CD4-positive, alpha-beta memory T cell (primary cell): ENCODE measurements at regions not wholly inside any gene's neighbourhood (a gene's known extent, or its start where the extent isn't known, plus 50 kb on each side); places are given as distances from the start of the nearest gene placed in this dataset.

Source experiments
- CTCF ChIA-PET: fragments of 350-600 bp; sonication (Branson Sonifier 250); formaldehyde crosslinking; loops from one replicate; lab custom pipeline; 2021; ENCODE audit warnings: inconsistent platforms; ENCODE audit not compliant: partially characterized antibody; lab: Charles Lee
- POLR2A ChIA-PET: fragments of 350-600 bp; sonication (Branson Sonifier 250); formaldehyde crosslinking; loops from one replicate; lab custom pipeline; 2021; ENCODE audit not compliant: partially characterized antibody; lab: Charles Lee
- DNase-seq, 5 donors: peaks; one replicate each; pipeline versions ENCODE4 v3.0.0 to v3.0.0-alpha.2; 2020 to 2022; ENCODE audit warnings: mixed read lengths in 1 of 5
- H3K27ac ChIP-seq: one replicate; pipeline ENCODE4 v1.7.0; 2013; ENCODE audit warnings: low read depth, low read length
- H3K27me3 ChIP-seq: 2 replicates; pipeline ENCODE4 v1.7.0; 2013; ENCODE audit warnings: mild to moderate bottlenecking, low read length, moderate library complexity; ENCODE audit not compliant: insufficient read depth
- H3K36me3 ChIP-seq: 2 replicates; pipeline ENCODE4 v1.7.0; 2013; ENCODE audit warnings: mild to moderate bottlenecking, low read length, moderate library complexity; ENCODE audit not compliant: insufficient read depth
- H3K4me1 ChIP-seq: 2 replicates; pipeline ENCODE4 v1.7.0; 2013; ENCODE audit warnings: mild to moderate bottlenecking, low read length, moderate library complexity; ENCODE audit not compliant: insufficient read depth
- H3K4me3 ChIP-seq, 2 donors: one replicate each; pipeline ENCODE4 v1.7.0; 2013; ENCODE audit warnings: low read length in 2 of 2, mild to moderate bottlenecking in 1 of 2
- H3K9me3 ChIP-seq, 2 donors: one replicate each; pipeline ENCODE4 v1.7.0; 2013; ENCODE audit warnings: low read length in 2 of 2, control low read depth in 1 of 2; ENCODE audit not compliant: control insufficient read depth in 1 of 2
- H3K27ac Mint-ChIP-seq, 7 donors: one replicate each; pipeline ENCODE4 v1.8.0; 2020 to 2021; ENCODE audit warnings: mixed read lengths in 7 of 7, mild to moderate bottlenecking in 6 of 7, inconsistent platforms in 3 of 7, moderate library complexity in 3 of 7
- H3K27me3 Mint-ChIP-seq, 2 donors: one replicate each; pipeline ENCODE4 v1.8.0; 2020 to 2021; ENCODE audit warnings: mixed read lengths in 2 of 2
- H3K36me3 Mint-ChIP-seq, 2 donors: one replicate each; pipeline ENCODE4 v1.8.0; 2020 to 2021; ENCODE audit warnings: mixed read lengths in 2 of 2, inconsistent platforms in 1 of 2, mild to moderate bottlenecking in 1 of 2
- H3K4me1 Mint-ChIP-seq, 4 donors: one replicate each; pipeline ENCODE4 v1.8.0; 2020 to 2021; ENCODE audit warnings: mixed read lengths in 4 of 4, mild to moderate bottlenecking in 1 of 4
- H3K4me3 Mint-ChIP-seq, 8 donors: one replicate each; pipeline ENCODE4 v1.8.0; 2020 to 2021; ENCODE audit warnings: mixed read lengths in 8 of 8, mild to moderate bottlenecking in 7 of 8, moderate library complexity in 6 of 8, inconsistent platforms in 3 of 8
- H3K9me3 Mint-ChIP-seq, 8 donors: one replicate each; pipeline ENCODE4 v1.8.0; 2020 to 2021; ENCODE audit warnings: mixed read lengths in 8 of 8, mild to moderate bottlenecking in 5 of 8, inconsistent platforms in 3 of 8, moderate library complexity in 1 of 8
- intact Hi-C: fragments of 100-400 bp; cut with micrococcal nuclease; formaldehyde crosslinking; loops from one replicate; pipeline ENCODE4 v1.15.1; 2023

- H3K36me3 ChIP-seq = no peaks in the 10 kb centered on the region
- ChIA-PET CTCF (interaction anchor here (1.2 kb wide), 1 partner anchor 443 kb away, joined by 3 read pairs; no protein-coding TSS in a partner anchor), POLR2A (interaction anchor here (1.1 kb wide), 1 partner anchor 14 kb away, joined by 3 read pairs; no protein-coding TSS in a partner anchor)
- Mint-ChIP-seq H3K4me3 (peak overlapping the region in 1 of 8 donors; percentile 12), H3K27me3 (peaks cover 2 to 3% of the 10 kb centered on the region in 2 donors), H3K27ac (peak overlapping the region in 2 of 7 donors; percentile 18 to 32), H3K9me3 (peaks cover 0 to 16% (median 10%) of the 10 kb centered on the region in 8 donors), H3K36me3 (no peaks in the 10 kb centered on the region), H3K4me1 (peaks cover 2 to 18% (median 5%) of the 10 kb centered on the region in 4 donors)
- no peaks in the 10 kb centered on the region for H3K9me3 ChIP-seq
- no peak overlapping the region for H3K4me3 ChIP-seq
- H3K27me3 ChIP-seq = no peaks in the 10 kb centered on the region
- H3K27ac ChIP-seq = no peak overlapping the region
- no peak for DNase-seq
- intact Hi-C loops = no loop called here
- H3K4me1 ChIP-seq = no peaks in the 10 kb centered on the region
These were observed 130.1 kb upstream of the COPS8 start for GRCh38 chr2:236955521-236956030.

GRCh38 chr2:236956031-236956618 lies 129.6 kb upstream of the COPS8 start:
- CTCF ChIA-PET = interaction anchor here (1.2 kb wide), 1 partner anchor 443 kb away, joined by 3 read pairs; no protein-coding TSS in a partner anchor
- Mint-ChIP-seq H3K4me3 (peak overlapping the region in 1 of 8 donors; percentile 12), H3K9me3 (peaks cover 0 to 16% (median 9%) of the 10 kb centered on the region in 8 donors), H3K4me1 (peaks cover 2 to 18% (median 5%) of the 10 kb centered on the region in 4 donors), H3K27ac (peak overlapping the region in 2 of 7 donors; percentile 18 to 32), H3K36me3 (no peaks in the 10 kb centered on the region), H3K27me3 (peaks cover 2 to 3% of the 10 kb centered on the region in 2 donors)
- Histone ChIP-seq H3K27me3 (no peaks in the 10 kb centered on the region), H3K4me1 (no peaks in the 10 kb centered on the region), H3K27ac (no peak overlapping the region), H3K4me3 (no peak overlapping the region), H3K36me3 (no peaks in the 10 kb centered on the region), H3K9me3 (no peaks in the 10 kb centered on the region)
- POLR2A ChIA-PET = interaction anchor here (1.1 kb wide), 1 partner anchor 13 kb away, joined by 3 read pairs; no protein-coding TSS in a partner anchor
- peak in 2 of 5 donors; percentile 13 to 60 for DNase-seq
- intact Hi-C loops = no loop called here

- peak overlapping the region in 1 of 7 donors; percentile 19 for H3K27ac Mint-ChIP-seq
- no peaks in the 10 kb centered on the region for H3K27me3 ChIP-seq
- no peaks in the 10 kb centered on the region for H3K36me3 Mint-ChIP-seq
- H3K27ac ChIP-seq = no peak overlapping the region
- H3K36me3 ChIP-seq = no peaks in the 10 kb centered on the region
- H3K27me3 Mint-ChIP-seq = peaks cover 2 to 3% of the 10 kb centered on the region in 2 donors
- CTCF ChIA-PET = interaction anchor here (0.7 to 3.1 kb wide), 3 partner anchors 13 to 444 kb away, joined by 3 to 9 read pairs (median 3); no protein-coding TSS in a partner anchor
- no peak overlapping the region for H3K4me3 ChIP-seq
- no peaks in the 10 kb centered on the region for H3K4me1 ChIP-seq
- no peak overlapping the region for H3K4me3 Mint-ChIP-seq
- POLR2A ChIA-PET = no interaction called here
- H3K4me1 Mint-ChIP-seq = peaks cover 2 to 18% (median 5%) of the 10 kb centered on the region in 4 donors
- intact Hi-C loops = no loop called here
- H3K9me3 ChIP-seq = no peaks in the 10 kb centered on the region
- peaks cover 0 to 11% (median 6%) of the 10 kb centered on the region in 8 donors for H3K9me3 Mint-ChIP-seq
- DNase-seq = no peak
These were observed 129.0 kb upstream of the COPS8 start for GRCh38 chr2:236956641-236957040.

DNA sequence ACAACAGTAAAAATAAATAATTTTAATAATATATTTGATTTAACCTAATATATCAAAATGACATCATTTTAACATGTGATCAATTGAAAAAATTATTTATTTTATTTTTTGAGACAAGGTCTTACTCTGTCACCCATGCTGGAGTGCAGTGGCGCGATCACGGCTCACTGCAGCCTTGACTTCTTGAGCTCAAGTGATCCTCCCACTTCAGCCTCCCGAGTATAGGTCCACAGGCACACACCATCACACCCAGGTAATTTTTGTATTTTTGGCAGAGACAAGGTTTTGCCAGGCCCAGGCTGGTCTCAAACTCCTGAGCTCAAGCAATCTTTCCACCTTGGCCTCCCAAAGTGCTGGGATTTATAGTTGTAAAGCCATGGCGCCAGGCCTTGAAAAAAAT lies 126.7 kb upstream of the COPS8 start:
- peaks cover 2 to 3% of the 10 kb centered on the region in 2 donors for H3K27me3 Mint-ChIP-seq
- no peak overlapping the region for H3K27ac Mint-ChIP-seq
- peaks cover 0 to 6% (median 2%) of the 10 kb centered on the region in 8 donors for H3K9me3 Mint-ChIP-seq
- no peak for DNase-seq
- ChIA-PET CTCF (interaction anchor here (3.1 kb wide), 1 partner anchor 11 kb away, joined by 9 read pairs; no protein-coding TSS in a partner anchor), POLR2A (no interaction called here)
- Histone ChIP-seq H3K27ac (no peak overlapping the region), H3K9me3 (no peaks in the 10 kb centered on the region), H3K4me1 (no peaks in the 10 kb centered on the region), H3K4me3 (no peak overlapping the region), H3K27me3 (no peaks in the 10 kb centered on the region), H3K36me3 (no peaks in the 10 kb centered on the region)
- no peaks in the 10 kb centered on the region for H3K36me3 Mint-ChIP-seq
- H3K4me1 Mint-ChIP-seq = peaks cover 0 to 18% (median 5%) of the 10 kb centered on the region in 4 donors
- no peak overlapping the region for H3K4me3 Mint-ChIP-seq
- intact Hi-C loops = no loop called here

DNA sequence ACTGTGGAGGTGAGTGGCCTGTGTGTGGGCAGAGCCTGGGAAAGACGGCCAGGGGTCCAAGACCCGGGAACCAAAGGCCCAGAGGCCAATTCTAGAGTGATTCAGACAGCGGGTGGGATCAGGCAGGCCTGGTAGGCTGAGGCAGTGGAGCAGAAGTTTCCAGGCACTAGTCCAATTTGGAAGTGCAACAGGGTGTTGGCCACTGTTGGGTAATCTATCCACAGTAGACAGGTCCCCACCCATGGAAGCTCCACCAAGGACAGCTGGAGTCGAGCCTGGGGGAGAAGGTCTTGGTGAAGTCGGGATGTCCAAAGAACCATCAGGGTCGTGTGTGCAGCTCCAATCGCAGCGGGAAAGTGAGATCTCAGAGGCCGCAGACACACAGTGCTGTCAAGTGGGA lies 125.8 kb upstream of the COPS8 start:
- Histone ChIP-seq H3K27ac (no peak overlapping the region), H3K4me3 (no peak overlapping the region), H3K27me3 (no peaks in the 10 kb centered on the region), H3K4me1 (no peaks in the 10 kb centered on the region), H3K9me3 (no peaks in the 10 kb centered on the region), H3K36me3 (no peaks in the 10 kb centered on the region)
- H3K27ac Mint-ChIP-seq = no peak overlapping the region
- peaks cover 0 to 18% (median 5%) of the 10 kb centered on the region in 4 donors for H3K4me1 Mint-ChIP-seq
- POLR2A ChIA-PET = no interaction called here
- no peak overlapping the region for H3K4me3 Mint-ChIP-seq
- H3K27me3 Mint-ChIP-seq = peaks cover 2 to 3% of the 10 kb centered on the region in 2 donors
- H3K36me3 Mint-ChIP-seq = no peaks in the 10 kb centered on the region
- CTCF ChIA-PET = interaction anchor here (1.3 kb wide), 1 partner anchor 23 kb away, joined by 3 read pairs; no protein-coding TSS in a partner anchor
- intact Hi-C loops = no loop called here
- DNase-seq = no peak
- peaks cover 0 to 6% (median 1%) of the 10 kb centered on the region in 8 donors for H3K9me3 Mint-ChIP-seq

GRCh38 chr2:236960531-236960930 lies 125.2 kb upstream of the COPS8 start:
- Mint-ChIP-seq H3K36me3 (no peaks in the 10 kb centered on the region), H3K27me3 (peaks cover 0 to 2% of the 10 kb centered on the region in 2 donors), H3K27ac (no peak overlapping the region), H3K9me3 (peaks cover 0 to 3% (median 0%) of the 10 kb centered on the region in 8 donors), H3K4me1 (peaks cover 0 to 11% (median 4%) of the 10 kb centered on the region in 4 donors), H3K4me3 (no peak overlapping the region)
- Histone ChIP-seq H3K27ac (no peak overlapping the region), H3K36me3 (no peaks in the 10 kb centered on the region), H3K4me3 (no peak overlapping the region), H3K27me3 (no peaks in the 10 kb centered on the region), H3K4me1 (no peaks in the 10 kb centered on the region), H3K9me3 (no peaks in the 10 kb centered on the region)
- intact Hi-C loops = no loop called here
- POLR2A ChIA-PET = no interaction called here
- DNase-seq = no peak
- CTCF ChIA-PET = interaction anchor here (1.3 kb wide), 1 partner anchor 23 kb away, joined by 3 read pairs; no protein-coding TSS in a partner anchor

GRCh38 chr2:236962816-236963215 lies 122.9 kb upstream of the COPS8 start:
- Mint-ChIP-seq H3K27me3 (peaks cover 0 to 2% of the 10 kb centered on the region in 2 donors), H3K27ac (peak overlapping the region in 1 of 7 donors; percentile 6), H3K9me3 (peaks cover 0 to 3% (median 0%) of the 10 kb centered on the region in 8 donors), H3K4me3 (no peak overlapping the region), H3K36me3 (no peaks in the 10 kb centered on the region), H3K4me1 (peaks cover 5 to 16% (median 10%) of the 10 kb centered on the region in 4 donors)
- no peak for DNase-seq
- Histone ChIP-seq H3K27ac (no peak overlapping the region), H3K36me3 (no peaks in the 10 kb centered on the region), H3K4me1 (peaks cover 16% of the 10 kb centered on the region), H3K27me3 (no peaks in the 10 kb centered on the region), H3K4me3 (no peak overlapping the region), H3K9me3 (no peaks in the 10 kb centered on the region)
- ChIA-PET CTCF (interaction anchor here (1.3 kb wide), 1 partner anchor 10 kb away, joined by 3 read pairs; no protein-coding TSS in a partner anchor), POLR2A (no interaction called here)
- intact Hi-C loops = no loop called here
